OCI-LY3 (cell line): ENCODE measurements at regions not wholly inside any gene's neighbourhood (a gene's known extent, or its start where the extent isn't known, plus 50 kb on each side); places are given as distances from the start of the nearest gene placed in this dataset.
"Not testable (repeated sequence)": the region's sequence is repeated elsewhere in the genome, so short reads cannot be mapped to it uniquely, and the experiment has no call there.

Experiments used
- H2AFZ ChIP-seq: fragments of 200-600, 300-600 bp; shearing (Covaris generic); 2 replicates; pipeline ENCODE4 v1.6.0; 2014; ENCODE audit warnings: antibody characterized with exemption, low read depth, low read length
- H3K27ac ChIP-seq: fragments of 200-600, 300-600 bp; sonication (generic); 2 replicates; pipeline ENCODE4 v1.5.1; 2014; ENCODE audit warnings: mild to moderate bottlenecking, low read length, moderate library complexity, mixed read lengths
- H3K27me3 ChIP-seq: fragments of 200-600, 300-600 bp; sonication (generic); 2 replicates; pipeline ENCODE4 v1.6.1; 2014; ENCODE audit warnings: low read depth, low read length, mixed read lengths
- H3K36me3 ChIP-seq: fragments of 200-600, 300-600 bp; sonication (generic); replicated peaks from 2 replicates; pipeline ENCODE3; 2014; ENCODE audit warnings: low read depth, low read length, mixed read lengths
- H3K4me1 ChIP-seq: fragments of 300-600, 200-600 bp; sonication (generic); 2 replicates; pipeline ENCODE4 v1.6.1; 2014; ENCODE audit warnings: low read length, mixed read lengths
- H3K4me2 ChIP-seq: fragments of 200-600, 300-600 bp; sonication (generic); 2 replicates; pipeline ENCODE4 v1.6.1; 2014; ENCODE audit warnings: low read length, mixed read lengths
- H3K4me3 ChIP-seq: fragments of 300-600, 200-600 bp; sonication (generic); 2 replicates; pipeline ENCODE4 v1.5.1; 2014; ENCODE audit warnings: antibody characterized with exemption, mild to moderate bottlenecking, low read length, moderate library complexity
- H3K79me2 ChIP-seq: fragments of 300-600, 200-600 bp; shearing (Covaris generic); 2 replicates; pipeline ENCODE4 v1.6.1; 2014; ENCODE audit warnings: mild to moderate bottlenecking, low read length, mixed read lengths
- H3K9ac ChIP-seq: fragments of 300-600, 200-600 bp; shearing (Covaris generic); 2 replicates; pipeline ENCODE4 v1.6.0; 2014; ENCODE audit warnings: mild to moderate bottlenecking, low read length, moderate library complexity
- H3K9me3 ChIP-seq: fragments of 200-600, 300-600 bp; shearing (Covaris generic); 2 replicates; pipeline ENCODE4 v1.6.1; 2014; ENCODE audit warnings: low read length, mixed read lengths; ENCODE audit not compliant: insufficient read depth
- H4K20me1 ChIP-seq: fragments of 200-600, 300-600 bp; sonication (generic); 2 replicates; pipeline ENCODE4 v1.6.1; 2016; ENCODE audit warnings: low read length, mixed read lengths; ENCODE audit not compliant: insufficient read depth
- CTCF ChIP-seq: fragments of 200-600, 300-600 bp; sonication (generic); IDR thresholded peaks from 2 replicates; pipeline ENCODE4 v1.5.1; 2014; ENCODE audit warnings: antibody characterized with exemption, low read length, low read depth
- EZH2phosphoT487 ChIP-seq: fragments of 200-600 bp; shearing (Covaris generic); IDR thresholded peaks from 2 replicates; pipeline ENCODE4 v1.6.1; 2018; ENCODE audit warnings: antibody characterized with exemption, mixed run types, low read depth

GRCh38 chr6:27531772-27532459 is 59.0 kb upstream of the ZNF184 start:
- H3K79me2 ChIP-seq = no peaks in the 10 kb centered on the region
- no peak overlapping the region for H3K27ac ChIP-seq
- no peaks in the 10 kb centered on the region for H3K27me3 ChIP-seq
- no peaks in the 10 kb centered on the region for H3K36me3 ChIP-seq
- H3K9me3 ChIP-seq = no peaks in the 10 kb centered on the region
- H3K4me1 ChIP-seq = no peaks in the 10 kb centered on the region
- no peak overlapping the region for H3K4me2 ChIP-seq
- TF ChIP-seq EZH2phosphoT487 = no peak
- no peak overlapping the region for H2AFZ ChIP-seq
- H4K20me1 ChIP-seq = no peaks in the 10 kb centered on the region
- no peak overlapping the region for H3K4me3 ChIP-seq
- H3K9ac ChIP-seq = no peak overlapping the region

GRCh38 chr6:27529796-27530195 is 56.9 kb upstream of the ZNF184 start:
- H3K27ac ChIP-seq, H3K4me1 ChIP-seq, H3K79me2 ChIP-seq, H3K4me2 ChIP-seq, H3K9ac ChIP-seq, H3K27me3 ChIP-seq, H4K20me1 ChIP-seq, H3K36me3 ChIP-seq, H3K4me3 ChIP-seq, H2AFZ ChIP-seq, H3K9me3 ChIP-seq: not testable (repeated sequence)

- Histone ChIP-seq H3K4me2 (no peak overlapping the region), H4K20me1 (no peaks in the 10 kb centered on the region), H3K4me3 (no peak overlapping the region), H3K27me3 (no peaks in the 10 kb centered on the region), H3K4me1 (no peaks in the 10 kb centered on the region), H3K27ac (no peak overlapping the region), H3K79me2 (no peaks in the 10 kb centered on the region), H3K36me3 (no peaks in the 10 kb centered on the region), H3K9ac (no peak overlapping the region), H3K9me3 (no peaks in the 10 kb centered on the region), H2AFZ (no peak overlapping the region)
- TF ChIP-seq CTCF = no peak
- no peak for TF ChIP-seq EZH2phosphoT487
Observed at GRCh38 chr6:27528714-27529113, 55.8 kb upstream of the ZNF184 start.
